HepG2 (cell line): ENCODE measurements at regions not wholly inside any gene's neighbourhood (a gene's known extent, or its start where the extent isn't known, plus 50 kb on each side); places are given as distances from the start of the nearest gene placed in this dataset.
A peak's percentile ranks its signal among the peaks of the same experiment; 100 is the strongest.

Experiments used
- ARID4A ChIP-seq: sonication (generic); formaldehyde crosslinking; IDR thresholded peaks from 2 replicates; pipeline ENCODE4 v1.5.0; 2020; ENCODE audit warnings: mild to moderate bottlenecking, missing genetic modification reagents, borderline replicate concordance
- CREM ChIP-seq, 2 experiments: sonication (generic) in 1 of 2; formaldehyde crosslinking in 1 of 2; IDR thresholded peaks; 2 replicates each; pipeline versions ENCODE4 v1.4.0 to v1.6.1; 2016 to 2020; ENCODE audit warnings: antibody characterized with exemption in 1 of 2, mild to moderate bottlenecking in 1 of 2, missing genetic modification reagents in 1 of 2
- HIC2 ChIP-seq: sonication (generic); formaldehyde crosslinking; IDR thresholded peaks from 2 replicates; pipeline ENCODE4 v1.9.0; 2022; ENCODE audit warnings: low read depth, missing genetic modification reagents
- MNT ChIP-seq: fragments of 450-650 bp; IDR thresholded peaks from 2 replicates; pipeline ENCODE4 v1.6.1; 2016
- SMC3 ChIP-seq: IDR thresholded peaks from 2 replicates; pipeline ENCODE4 v1.6.1; 2011; ENCODE audit warnings: low read length, improper control_type of control experiment
- TBL1XR1 ChIP-seq: fragments of 150-350 bp; IDR thresholded peaks from 2 replicates; pipeline ENCODE4 v1.6.1; 2014; ENCODE audit warnings: borderline replicate concordance, low read length; ENCODE audit not compliant: partially characterized antibody
- TFE3 ChIP-seq: IDR thresholded peaks from 2 replicates; pipeline ENCODE4 v1.6.1; 2016
- ZFX ChIP-seq: sonication (generic); formaldehyde crosslinking; IDR thresholded peaks from 2 replicates; pipeline ENCODE4 v1.4.0; 2020; ENCODE audit warnings: mild to moderate bottlenecking, low read depth, missing genetic modification reagents, moderate library complexity
- ZGPAT ChIP-seq: IDR thresholded peaks from 2 replicates; pipeline ENCODE4 v1.6.1; 2016; ENCODE audit warnings: mild to moderate bottlenecking
- ZNF142 ChIP-seq: sonication (generic); formaldehyde crosslinking; IDR thresholded peaks from 2 replicates; pipeline ENCODE4 v1.4.0; 2020; ENCODE audit warnings: missing genetic modification reagents

- peak; percentile 96 for TF ChIP-seq TFE3
- TF ChIP-seq ZGPAT (CRISPR knock-in tag): peak; percentile 81
- peak; percentile 86 for TF ChIP-seq SMC3
- peak; percentile 49 for TF ChIP-seq CREM (IDR thresholded peaks at IDR 0.05)
- no peak for TF ChIP-seq CREM (CRISPR knock-in tag; IDR thresholded peaks at IDR 0.05)
- peak; percentile 53; the same call in 1 of the 2 replicates for TF ChIP-seq ZFX (CRISPR knock-in tag)
- TF ChIP-seq HIC2 (CRISPR knock-in tag): no peak
- peak; percentile 47; the same call in 1 of the 2 replicates for TF ChIP-seq ARID4A (CRISPR knock-in tag)
- TF ChIP-seq ZNF142 (CRISPR knock-in tag): 0 out of 2 replicates have a peak, but pooled peaks have one; percentile 35
- peak; percentile 50 for TF ChIP-seq TBL1XR1
- no peak for TF ChIP-seq MNT
These were observed 200.4 kb downstream of the NRIP1 start (continued) for GRCh38 chr21:14864211-14865021.
